HUES48 (cell line): ENCODE measurements at regions not wholly inside any gene's neighbourhood (a gene's known extent, or its start where the extent isn't known, plus 50 kb on each side); places are given as distances from the start of the nearest gene placed in this dataset.

Experiments
- H3K27ac ChIP-seq: one replicate; pipeline ENCODE4 v1.7.0; 2013; ENCODE audit warnings: low read depth, low read length, inconsistent platforms
- H3K27me3 ChIP-seq: 2 replicates; pipeline ENCODE4 v1.6.1; 2013; ENCODE audit warnings: mild to moderate bottlenecking, low read length; ENCODE audit not compliant: control insufficient read depth, insufficient read depth
- H3K36me3 ChIP-seq: 2 replicates; pipeline ENCODE4 v1.6.1; 2013; ENCODE audit warnings: low read length; ENCODE audit not compliant: control insufficient read depth, insufficient read depth
- H3K4me1 ChIP-seq: 2 replicates; pipeline ENCODE4 v1.6.1; 2013; ENCODE audit warnings: mild to moderate bottlenecking, low read length; ENCODE audit not compliant: control insufficient read depth, insufficient read depth
- H3K4me3 ChIP-seq: 2 replicates; pipeline ENCODE4 v1.5.1; 2013; ENCODE audit warnings: mild to moderate bottlenecking, low read depth, low read length
- H3K9ac ChIP-seq: 2 replicates; pipeline ENCODE4 v1.6.1; 2013; ENCODE audit warnings: mild to moderate bottlenecking, low read depth, low read length, moderate library complexity
- H3K9me3 ChIP-seq: 2 replicates; pipeline ENCODE4 v1.6.1; 2013; ENCODE audit warnings: low read length; ENCODE audit not compliant: control insufficient read depth, insufficient read depth

GRCh38 chr5:51748647-51749046 lies 365.4 kb downstream of the ISL1 start:
- Histone ChIP-seq H3K4me3 (no peak overlapping the region), H3K36me3 (no peaks in the 10 kb centered on the region), H3K27ac (no peak overlapping the region), H3K27me3 (no peaks in the 10 kb centered on the region), H3K9ac (no peak overlapping the region), H3K9me3 (no peaks in the 10 kb centered on the region), H3K4me1 (no peaks in the 10 kb centered on the region)
